ENCODE measurements at regions not wholly inside any gene's neighbourhood (a gene's known extent, or its start where the extent isn't known, plus 50 kb on each side); places are given as distances from the start of the nearest gene placed in this dataset.
"Not testable (repeated sequence)": the region's sequence is repeated elsewhere in the genome, so short reads cannot be mapped to it uniquely, and the experiment has no call there.

GRCh38 chrX:93468075-93468474 lies 205.3 kb downstream of the NAP1L3 start:
- intact Hi-C loops (cut with DNase I; ENCODE audit: low total_unique reads) = no loop called here
- TF ChIP-seq POLR2AphosphoS5 (IDR thresholded peaks at IDR 0.05) = no peak
- no peak for TF ChIP-seq POLR2A (IDR thresholded peaks at IDR 0.05)
- TF ChIP-seq, protein P1, sequence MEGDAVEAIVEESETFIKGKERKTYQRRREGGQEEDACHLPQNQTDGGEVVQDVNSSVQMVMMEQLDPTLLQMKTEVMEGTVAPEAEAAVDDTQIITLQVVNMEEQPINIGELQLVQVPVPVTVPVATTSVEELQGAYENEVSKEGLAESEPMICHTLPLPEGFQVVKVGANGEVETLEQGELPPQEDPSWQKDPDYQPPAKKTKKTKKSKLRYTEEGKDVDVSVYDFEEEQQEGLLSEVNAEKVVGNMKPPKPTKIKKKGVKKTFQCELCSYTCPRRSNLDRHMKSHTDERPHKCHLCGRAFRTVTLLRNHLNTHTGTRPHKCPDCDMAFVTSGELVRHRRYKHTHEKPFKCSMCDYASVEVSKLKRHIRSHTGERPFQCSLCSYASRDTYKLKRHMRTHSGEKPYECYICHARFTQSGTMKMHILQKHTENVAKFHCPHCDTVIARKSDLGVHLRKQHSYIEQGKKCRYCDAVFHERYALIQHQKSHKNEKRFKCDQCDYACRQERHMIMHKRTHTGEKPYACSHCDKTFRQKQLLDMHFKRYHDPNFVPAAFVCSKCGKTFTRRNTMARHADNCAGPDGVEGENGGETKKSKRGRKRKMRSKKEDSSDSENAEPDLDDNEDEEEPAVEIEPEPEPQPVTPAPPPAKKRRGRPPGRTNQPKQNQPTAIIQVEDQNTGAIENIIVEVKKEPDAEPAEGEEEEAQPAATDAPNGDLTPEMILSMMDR (IDR thresholded peaks at IDR 0.05) = no peak
- Histone ChIP-seq H3K4me3 (no peak overlapping the region), H3K36me3 (no peaks in the 10 kb centered on the region), H3K27me3 (peaks cover 0 to 25% of the 10 kb centered on the region in 2 donors), H3K27ac (no peak overlapping the region), H3K9me3 (peaks cover 0 to 2% of the 10 kb centered on the region in 2 donors), H3K4me1 (no peaks in the 10 kb centered on the region)
- no peak for DNase-seq (ENCODE audit: low spot score in 2 of 2)

DNA sequence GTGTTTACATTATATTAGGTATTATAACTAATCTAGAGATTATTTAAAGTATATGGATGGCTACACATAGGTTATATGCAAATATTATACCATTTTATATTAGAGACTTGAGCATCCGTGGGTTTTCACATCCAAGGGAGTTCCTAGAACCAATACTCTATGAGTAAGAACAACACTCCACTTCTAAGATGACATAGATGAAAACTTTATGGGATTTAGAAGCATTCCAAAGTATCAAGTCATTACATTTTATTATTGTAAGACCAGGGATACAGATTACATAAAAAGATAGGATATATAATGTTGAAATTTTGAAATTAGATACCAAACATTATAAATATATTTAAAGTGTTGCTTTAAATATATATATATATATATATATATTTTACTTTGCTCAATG lies 207.0 kb downstream of the NAP1L3 start:
- Histone ChIP-seq H3K27me3 (peaks cover 0 to 25% of the 10 kb centered on the region in 2 donors), H3K36me3 (no peaks in the 10 kb centered on the region), H3K27ac (no peak overlapping the region), H3K9me3 (no peaks in the 10 kb centered on the region), H3K4me1 (no peaks in the 10 kb centered on the region), H3K4me3 (no peak overlapping the region)
- TF ChIP-seq, protein P1 (IDR thresholded peaks at IDR 0.05) = no peak
- TF ChIP-seq POLR2A (IDR thresholded peaks at IDR 0.05) (no peak), POLR2AphosphoS5 (IDR thresholded peaks at IDR 0.05) (no peak)
- intact Hi-C loops (cut with DNase I; ENCODE audit: low total_unique reads) = no loop called here
- no peak for DNase-seq (ENCODE audit: low spot score in 2 of 2)

DNA sequence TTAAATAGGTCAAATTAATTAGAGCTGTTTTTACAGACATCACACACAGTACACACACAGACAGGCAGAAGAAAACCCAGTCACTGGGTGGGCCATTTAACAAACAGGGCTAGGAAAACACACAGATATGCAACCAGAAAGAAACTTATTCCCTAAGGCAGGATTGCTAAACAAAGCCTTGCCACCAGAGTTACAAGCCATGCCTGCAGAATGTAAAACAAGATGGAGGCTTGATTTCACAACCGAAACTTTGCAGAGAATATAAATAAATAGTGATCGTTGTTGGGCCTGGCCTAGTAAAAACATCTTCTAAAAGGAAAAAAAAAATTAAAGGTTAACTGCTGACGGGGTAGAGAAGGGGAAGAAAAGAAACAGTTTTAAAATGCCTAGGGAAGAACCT lies 212.3 kb downstream of the NAP1L3 start:
- intact Hi-C loops (cut with DNase I; ENCODE audit: low total_unique reads) = no loop called here
- DNase-seq (ENCODE audit: low spot score in 2 of 2) = no peak
- TF ChIP-seq POLR2AphosphoS5 (IDR thresholded peaks at IDR 0.05) = no peak
- TF ChIP-seq, protein P1 (IDR thresholded peaks at IDR 0.05) = no peak
- TF ChIP-seq POLR2A (IDR thresholded peaks at IDR 0.05) = no peak
- no peaks in the 10 kb centered on the region for H3K4me1 ChIP-seq
- no peaks in the 10 kb centered on the region for H3K36me3 ChIP-seq
- no peaks in the 10 kb centered on the region for H3K9me3 ChIP-seq
- H3K4me3 ChIP-seq = no peak overlapping the region
- no peak overlapping the region for H3K27ac ChIP-seq
- peaks cover 0 to 21% of the 10 kb centered on the region in 2 donors for H3K27me3 ChIP-seq

- Histone ChIP-seq H3K9me3 (no peaks in the 10 kb centered on the region), H3K36me3 (no peaks in the 10 kb centered on the region), H3K4me3 (no peak overlapping the region), H3K27me3 (peaks cover 0 to 39% of the 10 kb centered on the region in 2 donors), H3K27ac (no peak overlapping the region), H3K4me1 (no peaks in the 10 kb centered on the region)
- TF ChIP-seq, protein P1 (IDR thresholded peaks at IDR 0.05) = no peak
- TF ChIP-seq POLR2AphosphoS5 (IDR thresholded peaks at IDR 0.05) (no peak), POLR2A (IDR thresholded peaks at IDR 0.05) (no peak)
- no peak for DNase-seq (ENCODE audit: low spot score in 2 of 2)
- intact Hi-C loops (cut with DNase I; ENCODE audit: low total_unique reads) = no loop called here
Measured at GRCh38 chrX:93454509-93454908, 218.9 kb downstream of the NAP1L3 start.

DNA sequence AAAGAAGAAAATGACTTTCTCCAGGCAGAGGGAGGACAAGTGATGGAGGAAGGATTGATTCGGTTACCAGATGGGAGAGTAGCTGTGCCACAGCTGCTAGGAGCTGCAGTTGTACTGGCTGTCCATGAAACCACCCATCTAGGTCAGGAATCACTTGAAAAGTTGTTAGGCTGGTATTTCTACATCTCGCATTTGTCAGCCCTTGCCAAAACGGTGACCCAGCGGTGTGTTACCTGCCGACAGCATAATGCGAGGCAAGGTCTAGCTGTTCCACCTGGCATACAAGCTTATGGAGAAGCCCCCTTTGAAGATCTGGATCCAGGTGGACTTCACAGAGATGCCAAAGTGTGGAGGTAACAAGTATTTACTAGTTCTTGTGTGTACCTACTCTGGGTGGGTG lies 238.7 kb downstream of the NAP1L3 start:
- H3K4me3 ChIP-seq; intact Hi-C loops (cut with DNase I; ENCODE audit: low total_unique reads); H3K4me1 ChIP-seq; H3K9me3 ChIP-seq; DNase-seq (ENCODE audit: low spot score in 2 of 2); H3K36me3 ChIP-seq; H3K27ac ChIP-seq: not testable (repeated sequence)
- peaks cover 0 to 34% of the 10 kb centered on the region in 2 donors for H3K27me3 ChIP-seq

DNA sequence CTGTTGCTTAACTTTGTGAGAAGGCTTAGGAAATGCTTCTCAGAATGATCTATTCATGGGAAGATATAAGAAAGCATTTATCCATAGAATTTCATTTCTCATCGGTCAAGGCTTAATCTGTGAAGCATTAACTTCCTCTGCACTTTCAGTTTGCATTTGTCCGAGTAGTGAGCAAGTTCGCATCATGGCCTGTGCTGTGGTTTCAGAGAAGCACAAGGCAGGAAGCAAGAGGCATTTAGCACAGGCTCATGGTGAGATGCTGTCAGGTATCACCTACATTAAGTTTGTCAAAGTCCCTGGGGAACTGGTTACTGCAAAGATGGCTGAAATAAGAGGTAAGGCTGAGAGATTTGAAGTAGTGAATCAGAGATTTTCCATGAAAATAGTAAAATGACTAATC lies 244.9 kb downstream of the NAP1L3 start:
- TF ChIP-seq POLR2A (IDR thresholded peaks at IDR 0.05) (no peak), POLR2AphosphoS5 (IDR thresholded peaks at IDR 0.05) (no peak)
- TF ChIP-seq, protein P1 (IDR thresholded peaks at IDR 0.05) = no peak
- Histone ChIP-seq H3K36me3 (no peaks in the 10 kb centered on the region), H3K9me3 (no peaks in the 10 kb centered on the region), H3K4me1 (no peaks in the 10 kb centered on the region), H3K27me3 (peaks cover 0 to 27% of the 10 kb centered on the region in 2 donors), H3K27ac (no peak overlapping the region), H3K4me3 (no peak overlapping the region)
- DNase-seq (ENCODE audit: low spot score in 2 of 2) = no peak
- intact Hi-C loops (cut with DNase I; ENCODE audit: low total_unique reads) = no loop called here
